ENCODE measurements at regions not wholly inside any gene's neighbourhood (a gene's known extent, or its start where the extent isn't known, plus 50 kb on each side); places are given as distances from the start of the nearest gene placed in this dataset.

DNA sequence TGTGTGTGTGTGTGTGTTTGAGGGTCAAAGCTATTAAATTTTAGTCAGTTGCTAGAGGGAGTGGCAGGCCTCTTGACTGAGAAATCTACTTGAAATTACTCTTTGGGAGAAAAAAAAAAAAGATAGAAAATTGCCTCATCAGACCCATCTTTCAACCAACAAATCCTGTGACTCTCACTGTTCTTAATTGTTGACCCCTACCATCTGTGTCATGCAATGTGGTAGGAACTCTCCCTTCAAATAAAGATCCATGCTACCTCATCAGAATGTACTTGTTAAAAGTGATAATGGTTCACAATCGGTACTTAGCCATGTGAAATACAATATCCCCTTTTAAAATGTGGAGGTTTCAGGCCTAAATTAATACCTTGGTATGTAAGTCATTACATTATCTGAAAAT is 670.8 kb upstream of the FANCL start:
- Histone ChIP-seq H3K4me3 (ENCODE audit: low read depth, low read length) (no peak overlapping the region), H3K9me3 (ENCODE audit: severe bottlenecking) (no peaks in the 10 kb centered on the region), H3K27ac (no peak overlapping the region), H3K27me3 (ENCODE audit: insufficient read depth, low read depth, severe bottlenecking) (no peaks in the 10 kb centered on the region), H3K36me3 (no peaks in the 10 kb centered on the region)
- TF ChIP-seq, protein P1, sequence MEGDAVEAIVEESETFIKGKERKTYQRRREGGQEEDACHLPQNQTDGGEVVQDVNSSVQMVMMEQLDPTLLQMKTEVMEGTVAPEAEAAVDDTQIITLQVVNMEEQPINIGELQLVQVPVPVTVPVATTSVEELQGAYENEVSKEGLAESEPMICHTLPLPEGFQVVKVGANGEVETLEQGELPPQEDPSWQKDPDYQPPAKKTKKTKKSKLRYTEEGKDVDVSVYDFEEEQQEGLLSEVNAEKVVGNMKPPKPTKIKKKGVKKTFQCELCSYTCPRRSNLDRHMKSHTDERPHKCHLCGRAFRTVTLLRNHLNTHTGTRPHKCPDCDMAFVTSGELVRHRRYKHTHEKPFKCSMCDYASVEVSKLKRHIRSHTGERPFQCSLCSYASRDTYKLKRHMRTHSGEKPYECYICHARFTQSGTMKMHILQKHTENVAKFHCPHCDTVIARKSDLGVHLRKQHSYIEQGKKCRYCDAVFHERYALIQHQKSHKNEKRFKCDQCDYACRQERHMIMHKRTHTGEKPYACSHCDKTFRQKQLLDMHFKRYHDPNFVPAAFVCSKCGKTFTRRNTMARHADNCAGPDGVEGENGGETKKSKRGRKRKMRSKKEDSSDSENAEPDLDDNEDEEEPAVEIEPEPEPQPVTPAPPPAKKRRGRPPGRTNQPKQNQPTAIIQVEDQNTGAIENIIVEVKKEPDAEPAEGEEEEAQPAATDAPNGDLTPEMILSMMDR (IDR thresholded peaks at IDR 0.05; ENCODE audit: low read depth, low read length): no peak
- no peak for DNase-seq

DNA sequence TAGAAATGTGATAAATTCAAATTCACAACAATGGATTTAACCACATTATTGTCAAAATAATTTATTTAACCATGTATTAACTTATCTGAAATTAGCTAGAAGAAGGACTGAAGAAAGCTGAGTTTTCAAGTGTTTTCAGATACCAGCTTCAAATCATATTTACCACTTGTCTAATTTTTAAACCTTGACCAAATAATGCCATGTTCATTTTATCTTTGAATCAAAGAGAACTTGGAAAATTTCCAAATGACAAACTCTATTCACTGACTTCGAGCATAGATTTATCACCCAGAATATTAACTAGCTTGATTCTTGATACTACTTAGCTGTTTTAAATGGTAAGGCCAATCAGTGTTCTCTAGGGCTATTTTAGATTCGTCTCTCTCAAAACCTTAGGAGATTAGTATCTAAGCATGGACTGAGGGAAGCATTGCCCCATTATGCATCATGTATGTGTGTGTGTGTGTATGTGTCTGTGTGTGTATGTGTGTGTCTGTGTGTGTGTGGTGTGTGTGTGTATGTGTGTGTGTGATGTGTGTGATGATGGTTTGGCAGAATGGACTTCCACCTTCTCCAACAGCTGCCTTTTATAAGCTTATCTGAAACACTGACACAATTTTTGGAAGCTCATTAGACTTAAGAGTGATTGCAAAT is 667.5 kb upstream of the FANCL start:
- no peak overlapping the region for H3K4me3 ChIP-seq (ENCODE audit: low read depth, low read length)
- no peaks in the 10 kb centered on the region for H3K27me3 ChIP-seq (ENCODE audit: insufficient read depth, low read depth, severe bottlenecking)
- no peaks in the 10 kb centered on the region for H3K9me3 ChIP-seq (ENCODE audit: severe bottlenecking)
- TF ChIP-seq, protein P1 (IDR thresholded peaks at IDR 0.05; ENCODE audit: low read depth, low read length): no peak
- no peaks in the 10 kb centered on the region for H3K36me3 ChIP-seq
- H3K27ac ChIP-seq: no peak overlapping the region
- no peak for DNase-seq

DNA sequence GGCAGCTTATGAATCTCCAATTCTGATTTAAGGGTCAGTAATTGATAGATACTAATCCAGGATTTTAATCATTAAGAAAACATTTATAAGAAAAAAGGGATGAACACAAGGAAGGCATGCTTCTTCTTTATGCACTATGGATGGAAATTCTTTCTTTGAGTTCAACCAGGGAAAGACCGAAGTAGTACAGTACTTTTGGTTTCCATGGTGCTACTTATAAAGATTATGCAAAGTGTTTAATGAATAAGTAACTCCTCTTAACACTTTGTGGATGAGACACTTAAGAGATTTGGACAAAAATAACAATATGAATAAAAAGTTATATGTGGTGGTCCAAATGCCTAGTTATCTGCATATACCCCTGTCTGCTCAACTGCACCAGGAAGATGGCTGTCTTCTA is 666.5 kb upstream of the FANCL start:
- Histone ChIP-seq H3K27me3 (ENCODE audit: insufficient read depth, low read depth, severe bottlenecking) (no peaks in the 10 kb centered on the region), H3K4me3 (ENCODE audit: low read depth, low read length) (no peak overlapping the region), H3K36me3 (no peaks in the 10 kb centered on the region), H3K9me3 (ENCODE audit: severe bottlenecking) (no peaks in the 10 kb centered on the region), H3K27ac (no peak overlapping the region)
- no peak for DNase-seq
- TF ChIP-seq, protein P1 (IDR thresholded peaks at IDR 0.05; ENCODE audit: low read depth, low read length): no peak

DNA sequence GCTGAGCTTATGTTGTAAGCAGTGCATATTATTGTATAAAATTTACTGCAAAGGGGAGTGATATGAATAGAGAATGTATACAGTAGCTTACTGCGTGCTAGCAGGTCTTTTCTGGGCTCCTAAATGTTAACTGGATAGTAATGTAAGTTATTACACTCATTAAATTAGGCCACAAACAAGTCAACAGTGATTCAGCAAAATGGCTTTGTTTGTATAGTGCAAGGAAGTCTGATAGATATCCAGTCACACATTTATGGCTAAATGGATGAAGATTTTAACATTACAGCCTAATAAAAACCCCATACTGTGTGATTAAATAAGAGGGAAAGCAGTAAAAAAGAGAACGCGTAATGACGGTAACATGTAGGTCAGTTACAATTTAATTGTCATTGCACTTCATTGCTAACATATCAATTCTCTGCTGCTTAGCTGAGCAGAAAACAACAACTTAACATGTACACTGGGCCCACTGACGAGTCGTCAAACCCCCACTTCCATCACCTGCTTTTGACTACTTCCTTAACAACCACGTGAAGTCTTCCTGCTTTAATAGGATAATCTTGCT is 665.0 kb upstream of the FANCL start:
- TF ChIP-seq, protein P1 (IDR thresholded peaks at IDR 0.05; ENCODE audit: low read depth, low read length): no peak
- Histone ChIP-seq H3K4me3 (ENCODE audit: low read depth, low read length) (no peak overlapping the region), H3K27ac (no peak overlapping the region), H3K27me3 (ENCODE audit: insufficient read depth, low read depth, severe bottlenecking) (no peaks in the 10 kb centered on the region), H3K36me3 (no peaks in the 10 kb centered on the region), H3K9me3 (ENCODE audit: severe bottlenecking) (no peaks in the 10 kb centered on the region)
- no peak for DNase-seq

DNA sequence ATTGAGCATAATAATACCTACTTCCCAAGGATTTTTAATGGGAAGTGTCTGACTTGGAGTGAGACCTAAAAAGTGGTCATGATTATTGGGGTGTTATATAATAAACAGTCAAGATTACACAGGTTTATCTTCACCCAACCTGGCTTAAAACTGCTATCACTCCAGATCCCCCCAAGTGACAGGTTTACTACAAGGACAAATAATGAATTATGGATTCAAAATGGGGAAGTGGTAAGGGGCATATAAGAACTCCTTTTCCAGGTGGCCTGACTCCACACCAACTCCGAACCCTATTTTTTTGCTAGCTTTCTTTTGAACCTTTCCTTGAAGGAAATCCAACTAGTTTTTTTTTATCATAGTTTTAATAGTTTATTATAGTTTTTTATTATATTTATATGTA is 663.0 kb upstream of the FANCL start:
- TF ChIP-seq, protein P1 (IDR thresholded peaks at IDR 0.05; ENCODE audit: low read depth, low read length): no peak
- no peak overlapping the region for H3K4me3 ChIP-seq (ENCODE audit: low read depth, low read length)
- no peak for DNase-seq
- no peaks in the 10 kb centered on the region for H3K9me3 ChIP-seq (ENCODE audit: severe bottlenecking)
- no peak overlapping the region for H3K27ac ChIP-seq
- H3K27me3 ChIP-seq (ENCODE audit: insufficient read depth, low read depth, severe bottlenecking): no peaks in the 10 kb centered on the region
- H3K36me3 ChIP-seq: no peaks in the 10 kb centered on the region

DNA sequence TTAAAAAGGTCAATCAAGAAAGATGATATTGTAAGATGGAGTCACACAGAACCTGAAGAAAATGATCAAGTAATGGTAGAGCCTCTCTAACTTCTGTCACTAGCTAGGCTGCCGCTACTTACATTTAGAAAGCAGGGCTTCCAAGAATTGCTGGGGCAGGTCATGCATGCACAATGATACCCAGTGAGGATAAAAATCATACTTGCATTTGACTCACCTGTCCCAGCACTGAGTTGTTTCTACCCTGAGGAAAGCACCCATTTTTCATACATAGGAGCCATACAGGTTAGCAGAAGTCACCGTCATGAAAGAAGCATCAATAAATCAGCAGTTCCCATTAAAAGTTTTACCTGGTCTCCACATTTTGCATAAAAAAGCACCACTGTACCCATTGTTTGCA is 662.3 kb upstream of the FANCL start:
- no peaks in the 10 kb centered on the region for H3K27me3 ChIP-seq (ENCODE audit: insufficient read depth, low read depth, severe bottlenecking)
- no peak for DNase-seq
- TF ChIP-seq, protein P1 (IDR thresholded peaks at IDR 0.05; ENCODE audit: low read depth, low read length): no peak
- H3K4me3 ChIP-seq (ENCODE audit: low read depth, low read length): no peak overlapping the region
- H3K36me3 ChIP-seq: no peaks in the 10 kb centered on the region
- H3K9me3 ChIP-seq (ENCODE audit: severe bottlenecking): no peaks in the 10 kb centered on the region
- H3K27ac ChIP-seq: no peak overlapping the region

All from WERI-Rb-1 (cell line).